Astrocyte (in vitro differentiated cells and primary cell): ENCODE measurements at regions not wholly inside any gene's neighbourhood (a gene's known extent, or its start where the extent isn't known, plus 50 kb on each side); places are given as distances from the start of the nearest gene placed in this dataset.

Source experiments
- DNase-seq: peaks from one replicate; pipeline ENCODE4 v3.0.0-alpha.2; 2010; ENCODE audit warnings: low read depth
- FAIRE-seq: peaks from 2 replicates; lab custom pipeline; 2011; peaks lifted over from hg19 to GRCh38; lab: Jason Lieb, UNC
- H2AFZ ChIP-seq: 2 replicates; pipeline ENCODE4 v1.6.0; 2012; ENCODE audit warnings: low read depth, low read length, inconsistent platforms
- H3K27ac ChIP-seq: 2 replicates; pipeline ENCODE4 v1.5.1; 2011; ENCODE audit warnings: low read depth, low read length, inconsistent platforms
- H3K27me3 ChIP-seq: 2 replicates; pipeline ENCODE4 v1.6.0; 2011; ENCODE audit warnings: low read length, inconsistent platforms; ENCODE audit not compliant: insufficient read depth
- H3K36me3 ChIP-seq: 2 replicates; pipeline ENCODE4 v1.5.1; 2011; ENCODE audit warnings: low read length, inconsistent platforms; ENCODE audit not compliant: insufficient read depth
- H3K4me1 ChIP-seq: 2 replicates; pipeline ENCODE4 v1.5.1; 2011; ENCODE audit warnings: low read length, inconsistent platforms; ENCODE audit not compliant: insufficient read depth
- H3K4me2 ChIP-seq: 2 replicates; pipeline ENCODE4 v1.6.0; 2012; ENCODE audit warnings: low read length, inconsistent platforms
- H3K4me3 ChIP-seq: 2 replicates; pipeline ENCODE4 v1.5.1; 2011; ENCODE audit warnings: low read depth, mild to moderate bottlenecking, low read length, inconsistent platforms; ENCODE audit not compliant: insufficient read depth
- H3K79me2 ChIP-seq: 2 replicates; pipeline ENCODE4 v1.6.0; 2012; ENCODE audit warnings: mild to moderate bottlenecking, low read length, inconsistent platforms; ENCODE audit not compliant: insufficient read depth
- H3K9ac ChIP-seq: 2 replicates; pipeline ENCODE4 v1.6.0; 2012; ENCODE audit warnings: mild to moderate bottlenecking, low read length, inconsistent platforms
- H3K9me3 ChIP-seq: 2 replicates; pipeline ENCODE4 v1.5.1; 2012; ENCODE audit warnings: low read depth, mild to moderate bottlenecking, low read length, inconsistent platforms; ENCODE audit not compliant: insufficient read depth
- H4K20me1 ChIP-seq: 2 replicates; pipeline ENCODE4 v1.6.0; 2012; ENCODE audit warnings: low read length, inconsistent platforms; ENCODE audit not compliant: insufficient read depth
- H3K27ac Mint-ChIP-seq: one replicate; pipeline ENCODE4 v1.8.0; 2021; ENCODE audit warnings: mild to moderate bottlenecking, mixed read lengths; ENCODE audit not compliant: unreplicated experiment
- H3K27me3 Mint-ChIP-seq: one replicate; pipeline ENCODE4 v1.8.0; 2021; ENCODE audit warnings: low read depth, mixed read lengths; ENCODE audit not compliant: unreplicated experiment
- H3K36me3 Mint-ChIP-seq: one replicate; pipeline ENCODE4 v1.8.0; 2021; ENCODE audit warnings: low read depth, mixed read lengths; ENCODE audit not compliant: unreplicated experiment
- H3K4me1 Mint-ChIP-seq: one replicate; pipeline ENCODE4 v1.8.0; 2021; ENCODE audit warnings: low read depth, mixed read lengths; ENCODE audit not compliant: unreplicated experiment
- H3K4me3 Mint-ChIP-seq: one replicate; pipeline ENCODE4 v1.8.0; 2021; ENCODE audit warnings: mild to moderate bottlenecking, moderate library complexity, mixed read lengths; ENCODE audit not compliant: unreplicated experiment
- H3K9me3 Mint-ChIP-seq: one replicate; pipeline ENCODE4 v1.8.0; 2021; ENCODE audit warnings: mild to moderate bottlenecking, mixed read lengths; ENCODE audit not compliant: unreplicated experiment
- EZH2 ChIP-seq: IDR thresholded peaks from 2 replicates; pipeline ENCODE4 v1.6.1; 2012; ENCODE audit warnings: mild to moderate bottlenecking, low read length, inconsistent platforms; ENCODE audit not compliant: insufficient read depth
- TF ChIP-seq, protein P1 (sequence below): IDR thresholded peaks from 2 replicates; pipeline ENCODE4 v1.5.1; 2011; ENCODE audit warnings: low read depth, mild to moderate bottlenecking, inconsistent platforms, low read length, moderate library complexity; ENCODE audit not compliant: insufficient read depth

DNA sequence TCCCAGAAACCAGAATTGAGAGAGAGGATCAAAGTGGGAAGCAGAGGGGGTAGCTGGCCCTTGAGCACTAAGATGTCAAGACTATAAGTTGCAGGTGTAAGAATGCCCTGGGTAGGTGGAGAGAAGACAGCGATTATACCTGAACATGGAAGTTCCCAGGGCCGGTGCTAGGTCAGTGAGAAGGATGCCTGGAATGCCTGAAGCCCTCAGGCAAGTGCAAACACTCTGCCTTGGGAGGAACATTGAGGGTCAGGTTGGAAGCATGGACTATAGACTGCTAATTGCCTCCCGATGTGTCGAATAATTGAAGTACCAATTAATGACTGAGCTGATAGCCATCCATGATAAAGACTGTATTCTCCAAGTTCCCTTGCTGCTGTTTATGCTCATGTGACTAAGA lies 185.5 kb downstream of the DMRT2 start:
- no peaks in the 10 kb centered on the region for H3K27me3 Mint-ChIP-seq

DNA sequence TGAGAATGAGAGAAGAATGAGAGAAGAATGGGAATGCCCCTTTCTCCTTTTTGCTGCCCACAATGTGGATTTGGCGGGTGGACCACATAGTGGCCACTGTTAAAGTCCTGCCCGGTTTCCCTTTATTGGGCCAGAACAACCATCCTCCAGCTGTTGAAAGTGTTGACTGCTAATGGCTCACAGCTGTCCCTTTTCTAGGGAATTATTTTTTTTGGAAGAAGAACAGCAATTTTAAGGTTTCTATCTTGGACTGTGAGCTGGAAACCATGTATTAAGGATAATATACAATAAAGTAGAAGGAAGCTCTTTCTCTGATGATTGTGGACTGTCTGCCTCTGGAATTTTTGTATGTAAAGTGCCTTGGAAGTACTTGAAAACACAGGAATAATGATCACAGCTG lies 185.9 kb downstream of the DMRT2 start:
- Mint-ChIP-seq H3K9me3 (peaks cover 2% of the 10 kb centered on the region), H3K4me3 (no peak overlapping the region), H3K27me3 (no peaks in the 10 kb centered on the region), H3K36me3 (no peaks in the 10 kb centered on the region), H3K4me1 (peaks cover 15% of the 10 kb centered on the region), H3K27ac (no peak overlapping the region)
- FAIRE-seq (no peak), DNase-seq (no peak)
- Histone ChIP-seq H3K4me3 (no peak overlapping the region), H3K9me3 (no peaks in the 10 kb centered on the region), H4K20me1 (no peaks in the 10 kb centered on the region), H3K27ac (no peak overlapping the region), H3K4me1 (no peaks in the 10 kb centered on the region), H2AFZ (no peak overlapping the region), H3K79me2 (no peaks in the 10 kb centered on the region), H3K4me2 (no peak overlapping the region), H3K36me3 (no peaks in the 10 kb centered on the region), H3K9ac (no peak overlapping the region), H3K27me3 (no peaks in the 10 kb centered on the region)
- TF ChIP-seq EZH2: no peak
- TF ChIP-seq, protein P1, sequence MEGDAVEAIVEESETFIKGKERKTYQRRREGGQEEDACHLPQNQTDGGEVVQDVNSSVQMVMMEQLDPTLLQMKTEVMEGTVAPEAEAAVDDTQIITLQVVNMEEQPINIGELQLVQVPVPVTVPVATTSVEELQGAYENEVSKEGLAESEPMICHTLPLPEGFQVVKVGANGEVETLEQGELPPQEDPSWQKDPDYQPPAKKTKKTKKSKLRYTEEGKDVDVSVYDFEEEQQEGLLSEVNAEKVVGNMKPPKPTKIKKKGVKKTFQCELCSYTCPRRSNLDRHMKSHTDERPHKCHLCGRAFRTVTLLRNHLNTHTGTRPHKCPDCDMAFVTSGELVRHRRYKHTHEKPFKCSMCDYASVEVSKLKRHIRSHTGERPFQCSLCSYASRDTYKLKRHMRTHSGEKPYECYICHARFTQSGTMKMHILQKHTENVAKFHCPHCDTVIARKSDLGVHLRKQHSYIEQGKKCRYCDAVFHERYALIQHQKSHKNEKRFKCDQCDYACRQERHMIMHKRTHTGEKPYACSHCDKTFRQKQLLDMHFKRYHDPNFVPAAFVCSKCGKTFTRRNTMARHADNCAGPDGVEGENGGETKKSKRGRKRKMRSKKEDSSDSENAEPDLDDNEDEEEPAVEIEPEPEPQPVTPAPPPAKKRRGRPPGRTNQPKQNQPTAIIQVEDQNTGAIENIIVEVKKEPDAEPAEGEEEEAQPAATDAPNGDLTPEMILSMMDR: no peak

More for the DNA sequence above, 185.5 kb downstream of the DMRT2 start:
- H3K79me2 ChIP-seq: no peaks in the 10 kb centered on the region
- H3K4me2 ChIP-seq: no peak overlapping the region
- H4K20me1 ChIP-seq: no peaks in the 10 kb centered on the region
- TF ChIP-seq, protein P1: no peak
- TF ChIP-seq EZH2: no peak
- H3K4me3 ChIP-seq: no peak overlapping the region
- no peaks in the 10 kb centered on the region for H3K27me3 ChIP-seq
- Mint-ChIP-seq H3K4me1 (peaks cover 15% of the 10 kb centered on the region), H3K36me3 (no peaks in the 10 kb centered on the region), H3K27ac (no peak overlapping the region), H3K9me3 (peaks cover 2% of the 10 kb centered on the region), H3K4me3 (no peak overlapping the region)
- H3K27ac ChIP-seq: no peak overlapping the region
- H3K4me1 ChIP-seq: no peaks in the 10 kb centered on the region
- no peaks in the 10 kb centered on the region for H3K9me3 ChIP-seq
- FAIRE-seq (no peak), DNase-seq (no peak)
- H2AFZ ChIP-seq: no peak overlapping the region
- no peak overlapping the region for H3K9ac ChIP-seq
- no peaks in the 10 kb centered on the region for H3K36me3 ChIP-seq

DNA sequence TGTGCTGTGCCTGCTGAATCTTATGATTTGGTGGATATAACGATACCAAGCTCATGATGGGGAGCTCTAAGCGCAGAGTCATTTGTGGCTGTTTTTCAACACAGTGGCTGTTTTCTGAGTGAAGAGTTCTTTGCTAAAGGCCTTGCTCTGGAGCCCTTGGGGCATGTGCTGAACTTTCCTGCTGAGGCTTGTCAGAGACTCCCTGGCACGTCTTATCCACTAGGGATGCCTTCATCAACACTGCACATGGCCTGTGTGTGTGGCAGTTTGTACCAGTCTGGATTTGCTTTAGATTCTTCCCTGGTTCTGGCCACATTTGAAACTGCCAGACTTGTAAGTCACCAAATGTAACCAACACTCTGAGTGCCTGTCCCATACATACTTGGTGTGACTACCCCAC lies 188.2 kb downstream of the DMRT2 start:
- DNase-seq (no peak), FAIRE-seq (no peak)
- H2AFZ ChIP-seq: no peak overlapping the region
- no peaks in the 10 kb centered on the region for H3K79me2 ChIP-seq
- peaks cover 5% of the 10 kb centered on the region for H3K9me3 Mint-ChIP-seq
- H3K4me1 Mint-ChIP-seq: no peaks in the 10 kb centered on the region
- H3K27ac Mint-ChIP-seq: no peak overlapping the region
- H3K9me3 ChIP-seq: no peaks in the 10 kb centered on the region
- H3K4me2 ChIP-seq: no peak overlapping the region
- H3K27me3 ChIP-seq: no peaks in the 10 kb centered on the region
- TF ChIP-seq EZH2: no peak
- TF ChIP-seq, protein P1: no peak
- no peaks in the 10 kb centered on the region for H3K27me3 Mint-ChIP-seq
- H3K4me3 ChIP-seq: no peak overlapping the region
- H3K36me3 Mint-ChIP-seq: no peaks in the 10 kb centered on the region
- no peak overlapping the region for H3K27ac ChIP-seq
- no peak overlapping the region for H3K9ac ChIP-seq
- no peaks in the 10 kb centered on the region for H4K20me1 ChIP-seq
- no peaks in the 10 kb centered on the region for H3K4me1 ChIP-seq
- H3K4me3 Mint-ChIP-seq: no peak overlapping the region
- no peaks in the 10 kb centered on the region for H3K36me3 ChIP-seq
